ENCODE measurements at regions not wholly inside any gene's neighbourhood (a gene's known extent, or its start where the extent isn't known, plus 50 kb on each side); places are given as distances from the start of the nearest gene placed in this dataset.

DNA sequence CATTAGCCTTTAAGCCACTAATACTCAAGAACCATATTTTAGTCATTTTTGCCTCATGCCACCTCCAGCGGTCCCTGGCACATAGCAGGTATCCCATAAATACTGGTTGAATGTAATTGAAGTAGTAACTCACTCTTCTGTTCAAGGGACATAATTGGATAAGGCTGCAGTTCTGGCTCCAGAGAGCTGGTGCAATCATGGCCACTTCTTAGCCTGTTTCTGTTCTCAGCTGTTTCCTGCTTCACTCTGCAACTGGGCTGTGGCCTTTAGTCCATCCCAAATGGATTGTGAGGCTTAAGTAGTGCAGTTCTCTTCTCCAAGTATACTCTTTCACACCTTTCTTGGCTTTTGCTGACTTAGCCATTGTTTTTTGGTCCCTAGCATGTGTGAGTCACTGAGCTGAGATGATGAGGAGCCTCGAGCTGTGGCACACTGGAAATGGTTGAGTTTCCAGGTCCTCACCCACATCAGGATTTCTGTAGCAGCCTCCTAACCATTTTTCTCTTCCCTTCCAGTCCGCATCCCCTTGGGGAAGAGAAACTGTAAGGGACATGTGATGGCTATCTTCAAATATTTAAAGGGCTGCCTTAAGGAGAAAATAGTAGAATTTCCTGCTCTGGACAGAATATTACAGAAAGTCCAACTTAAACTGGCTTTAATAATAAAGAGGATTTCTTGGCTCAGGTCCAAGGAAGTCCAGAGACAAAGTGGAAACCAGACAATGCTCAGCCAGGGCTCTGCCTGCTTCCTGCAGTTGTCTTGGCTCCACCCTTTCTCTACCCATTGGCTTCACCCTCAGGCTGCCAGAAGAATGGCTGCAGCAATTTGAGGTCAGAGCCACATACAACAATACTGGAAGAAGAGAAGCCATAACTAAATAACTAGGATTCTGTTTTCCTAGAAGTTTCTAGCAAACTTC lies 305.4 kb upstream of the ROPN1 start:
- no peak overlapping the region for H3K4me3 ChIP-seq (replicated peaks; ENCODE audit: low read depth, low read length)
- DNase-seq (ENCODE audit: extremely low read depth, low read depth): no peak
- no peak for TF ChIP-seq CTCF (IDR thresholded peaks at IDR 0.05; ENCODE audit: low read depth, low read length, missing control alignments)

DNA sequence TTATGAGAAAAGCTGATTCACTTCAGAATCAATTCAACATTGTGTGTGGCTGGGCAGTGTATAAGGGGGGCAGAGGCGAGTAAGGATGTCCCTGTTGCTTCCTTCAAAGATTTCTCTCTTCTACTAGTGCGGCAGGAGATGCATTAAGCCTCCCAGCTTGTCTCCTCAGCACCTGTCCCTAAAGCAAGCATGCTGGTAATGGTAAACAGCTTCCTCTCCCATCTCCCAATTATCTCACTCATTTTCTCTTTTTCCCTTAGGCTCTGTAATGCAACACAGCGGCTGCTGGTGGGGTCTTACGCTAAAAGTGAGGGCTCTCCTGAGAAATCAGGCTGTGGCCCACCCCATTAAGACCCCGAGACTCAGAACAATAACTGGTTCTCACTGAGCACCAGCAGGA lies 306.4 kb upstream of the ROPN1 start:
- no peak for DNase-seq (ENCODE audit: extremely low read depth, low read depth)

DNA sequence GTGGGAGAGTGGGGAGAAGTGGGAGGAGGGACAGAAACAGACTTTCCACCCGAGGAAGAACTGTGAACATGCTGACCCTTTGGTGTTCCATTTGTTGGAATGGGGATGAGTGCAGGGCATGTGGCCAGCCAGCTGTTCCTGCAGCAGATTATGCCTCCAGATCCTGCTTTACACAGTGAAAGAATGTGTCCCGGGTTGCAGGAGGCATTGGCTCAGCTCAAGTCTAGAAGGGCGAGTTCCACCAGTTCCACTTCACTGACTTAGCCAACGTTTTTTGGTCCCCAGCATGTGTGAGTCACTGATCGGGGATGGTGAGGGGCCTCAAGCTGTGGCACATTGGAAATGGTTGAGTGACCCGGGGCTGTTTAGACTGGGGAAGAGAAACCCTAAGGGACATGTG lies 307.0 kb upstream of the ROPN1 start:
- DNase-seq (ENCODE audit: extremely low read depth, low read depth): no peak
- H3K4me3 ChIP-seq (replicated peaks; ENCODE audit: low read depth, low read length): no peak overlapping the region
- no peak for TF ChIP-seq CTCF (IDR thresholded peaks at IDR 0.05; ENCODE audit: low read depth, low read length, missing control alignments)

More for the DNA sequence above, 306.4 kb upstream of the ROPN1 start:
- no peak for TF ChIP-seq CTCF (IDR thresholded peaks at IDR 0.05; ENCODE audit: low read depth, low read length, missing control alignments)
- no peak overlapping the region for H3K4me3 ChIP-seq (replicated peaks; ENCODE audit: low read depth, low read length)

DNA sequence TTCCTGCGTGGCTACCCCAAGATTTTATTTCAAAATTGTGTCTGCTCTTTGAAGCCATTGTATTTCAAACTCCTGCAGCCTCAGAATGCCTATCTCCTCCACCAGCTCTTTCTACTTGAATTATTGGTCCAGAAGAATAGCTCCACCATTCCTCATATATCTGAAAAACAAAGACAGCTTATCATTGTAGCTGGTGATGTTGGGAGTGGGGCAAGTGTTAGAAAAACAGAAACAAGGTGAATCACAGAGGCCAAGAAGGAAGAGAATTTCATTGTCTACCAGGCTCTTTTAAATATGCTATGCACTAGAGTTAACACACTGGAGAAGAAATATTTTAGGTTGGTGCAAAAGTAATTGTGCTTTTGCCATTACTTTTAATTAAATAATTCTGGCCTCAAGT lies 307.9 kb upstream of the ROPN1 start:
- no peak overlapping the region for H3K4me3 ChIP-seq (replicated peaks; ENCODE audit: low read depth, low read length)
- no peak for TF ChIP-seq CTCF (IDR thresholded peaks at IDR 0.05; ENCODE audit: low read depth, low read length, missing control alignments)
- no peak for DNase-seq (ENCODE audit: extremely low read depth, low read depth)

GRCh38 chr3:124300416-124300815 lies 308.5 kb upstream of the ROPN1 start:
- H3K4me3 ChIP-seq (replicated peaks; ENCODE audit: low read depth, low read length): no peak overlapping the region
- DNase-seq (ENCODE audit: extremely low read depth, low read depth): no peak
- no peak for TF ChIP-seq CTCF (IDR thresholded peaks at IDR 0.05; ENCODE audit: low read depth, low read length, missing control alignments)

- no peak for TF ChIP-seq CTCF (IDR thresholded peaks at IDR 0.05; ENCODE audit: low read depth, low read length, missing control alignments)
- no peak for DNase-seq (ENCODE audit: extremely low read depth, low read depth)
- H3K4me3 ChIP-seq (replicated peaks; ENCODE audit: low read depth, low read length): no peak overlapping the region
Measured at GRCh38 chr3:124303305-124303910, 311.5 kb upstream of the ROPN1 start.

Measured in HFF-Myc (cell line).